HCT116 (cell line): ENCODE measurements at regions not wholly inside any gene's neighbourhood (a gene's known extent, or its start where the extent isn't known, plus 50 kb on each side); places are given as distances from the start of the nearest gene placed in this dataset.

Experiments used
- ATAC-seq: fragments of 200-7000 bp; cut with Tn5 transposase; 2 replicates; pipeline ENCODE4 v1.9.1; 2020; ENCODE audit warnings: mild to moderate bottlenecking, moderate library complexity
- BruUV-seq: library from RNA; stranded (reverse); fragments of 400-500 nt; replicated peaks from 2 replicates; lab custom pipeline; 2021; lab: Mats Ljungman, UMichigan
- CTCF ChIA-PET: fragments of 300-600 bp; sonication (Branson Sonifier 250); formaldehyde crosslinking; loops from one replicate; lab custom pipeline; 2021; ENCODE audit warnings: antibody characterized with exemption; lab: Charles Lee
- POLR2A ChIA-PET: fragments of 300-600, 350-600 bp; sonication (Branson Sonifier 250); formaldehyde crosslinking; loops from one replicate; lab custom pipeline; 2021; ENCODE audit warnings: antibody characterized with exemption; lab: Charles Lee
- RAD21 ChIA-PET, 2 experiments: fragments of 300-600 bp; sonication (Branson Sonifier 250); formaldehyde crosslinking; loops; one replicate each; lab custom pipeline; 2023; ENCODE audit warnings: low total read pairs in 2 of 2; ENCODE audit not compliant: uncharacterized antibody in 2 of 2, unreplicated experiment in 2 of 2, low non-redundant PET in 1 of 2; lab: Charles Lee
- DNase-seq: peaks from one replicate; pipeline ENCODE4 v3.0.0-alpha.2; 2010; ENCODE audit warnings: low read depth, low spot score
- H2AFZ ChIP-seq: fragments of 200-600 bp; shearing (Covaris generic), sonication (generic); 2 replicates; pipeline ENCODE4 v1.6.1; 2017; ENCODE audit warnings: low read depth, mixed run types, mixed read lengths, antibody characterized with exemption, low read length; ENCODE audit not compliant: poor library complexity, severe bottlenecking
- H3K27ac ChIP-seq: 2 replicates; pipeline ENCODE4 v1.5.1; 2012; ENCODE audit warnings: low read depth, low read length
- H3K27me3 ChIP-seq: fragments of 200-600 bp; sonication (generic); 2 replicates; pipeline ENCODE4 v1.6.1; 2016; ENCODE audit warnings: mixed run types, low read length, mixed read lengths; ENCODE audit not compliant: insufficient read depth
- H3K36me3 ChIP-seq, 2 experiments: fragments of 200-500 bp in 1 of 2; fragments of 200-600 bp in 1 of 2; sonication (Bioruptor generic) in 1 of 2; sonication (generic) in 1 of 2; 2 replicates each; pipeline versions ENCODE4 v1.5.1 to v1.6.1; 2014 to 2016; ENCODE audit warnings: low read length in 2 of 2, inconsistent platforms in 1 of 2, mixed read lengths in 1 of 2, mixed run types in 1 of 2; ENCODE audit not compliant: insufficient read depth in 2 of 2, control insufficient read depth in 1 of 2
- H3K4me1 ChIP-seq, 2 experiments: fragments of 200-600 bp in 1 of 2; sonication (generic) in 1 of 2; 2 replicates each; pipeline versions ENCODE4 v1.5.1 to v1.6.1; 2012 to 2017; ENCODE audit warnings: low read length in 2 of 2, inconsistent platforms in 1 of 2, mild to moderate bottlenecking in 1 of 2, mixed read lengths in 1 of 2, mixed run types in 1 of 2, moderate library complexity in 1 of 2; ENCODE audit not compliant: insufficient read depth in 2 of 2, control insufficient read depth in 1 of 2
- H3K4me2 ChIP-seq: fragments of 200-600 bp; sonication (generic); 2 replicates; pipeline ENCODE4 v1.6.1; 2017; ENCODE audit warnings: mixed run types, low read length, mixed read lengths
- H3K4me3 ChIP-seq, 2 experiments: fragments of 200-600 bp in 1 of 2; sonication (generic) in 1 of 2; replicated peaks in 1 of 2; 2 replicates each; pipeline ENCODE4 v1.5.1; 2011 to 2016; ENCODE audit warnings: low read length in 2 of 2, control low read depth in 1 of 2, low read depth in 1 of 2, mild to moderate bottlenecking in 1 of 2, mixed read lengths in 1 of 2, mixed run types in 1 of 2
- H3K79me2 ChIP-seq: fragments of 200-600 bp; sonication (generic); 2 replicates; pipeline ENCODE4 v1.6.1; 2017; ENCODE audit warnings: mild to moderate bottlenecking, mixed run types, low read length, moderate library complexity, mixed read lengths; ENCODE audit not compliant: insufficient read depth
- H3K9ac ChIP-seq: fragments of 200-600 bp; sonication (generic); 2 replicates; pipeline ENCODE4 v1.6.1; 2016; ENCODE audit warnings: low read length, mixed read lengths
- H3K9me2 ChIP-seq: fragments of 200-600 bp; sonication (generic), shearing (Covaris generic); 2 replicates; pipeline ENCODE4 v1.6.1; 2017; ENCODE audit warnings: mixed run types, mild to moderate bottlenecking, moderate library complexity; ENCODE audit not compliant: insufficient read depth
- H3K9me3 ChIP-seq, 2 experiments: fragments of 200-500 bp in 1 of 2; fragments of 200-600 bp in 1 of 2; sonication (Bioruptor generic) in 1 of 2; sonication (generic) in 1 of 2; 2 replicates each; pipeline ENCODE4 v1.6.1; 2014 to 2017; ENCODE audit warnings: low read length in 2 of 2, mixed read lengths in 2 of 2, inconsistent platforms in 1 of 2, low read depth in 1 of 2, mild to moderate bottlenecking in 1 of 2, mixed run types in 1 of 2, moderate library complexity in 1 of 2; ENCODE audit not compliant: control insufficient read depth in 1 of 2, insufficient read depth in 1 of 2
- H4K20me1 ChIP-seq: fragments of 200-600 bp; sonication (generic), shearing (Covaris generic); 2 replicates; pipeline ENCODE4 v1.6.1; 2017; ENCODE audit warnings: mixed run types, mild to moderate bottlenecking, moderate library complexity; ENCODE audit not compliant: insufficient read depth
- EGR1 ChIP-seq: IDR thresholded peaks from 2 replicates; pipeline ENCODE4 v1.6.1; 2012; ENCODE audit warnings: low read depth
- JUND ChIP-seq: IDR thresholded peaks from 2 replicates; pipeline ENCODE4 v1.6.1; 2012
- REST ChIP-seq: IDR thresholded peaks from 2 replicates; pipeline ENCODE4 v1.6.1; 2012; ENCODE audit warnings: low read depth
- SIN3A ChIP-seq: IDR thresholded peaks from 2 replicates; pipeline ENCODE4 v1.6.1; 2012; ENCODE audit warnings: low read depth
- intact Hi-C: fragments of 100-400 bp; cut with micrococcal nuclease; formaldehyde crosslinking; loops from 2 replicates; pipeline ENCODE4 v1.10.0; 2022

GRCh38 chr3:180416111-180416594 lies 185.8 kb upstream of the TTC14 start:
- RAD21 ChIA-PET = no interaction called here

More at GRCh38 chr3:180416111-180416594, 185.8 kb upstream of the TTC14 start:
- Histone ChIP-seq H3K36me3 (no peaks in the 10 kb centered on the region), H3K9ac (no peak overlapping the region), H2AFZ (no peak overlapping the region), H3K4me1 (no peaks in the 10 kb centered on the region), H3K4me3 (no peak overlapping the region), H3K27me3 (peaks cover 8% of the 10 kb centered on the region; the same call in 1 of the 2 replicates), H3K9me3 (no peaks in the 10 kb centered on the region), H3K79me2 (no peaks in the 10 kb centered on the region), H3K4me2 (no peak overlapping the region), H3K9me2 (no peaks in the 10 kb centered on the region), H4K20me1 (no peaks in the 10 kb centered on the region; the same call in 1 of the 2 replicates), H3K27ac (no peak overlapping the region)
- intact Hi-C loops = no loop called here
- CTCF ChIA-PET = no interaction called here
- no TSS peak for BruUV-seq
- no peak for ATAC-seq
- POLR2A ChIA-PET = no interaction called here
- no peak for TF ChIP-seq REST
- no peak for TF ChIP-seq EGR1
- no peak for TF ChIP-seq SIN3A
- no peak for TF ChIP-seq JUND
- no peak for DNase-seq
